NCI-H2227 treated with DMSO at 0.1 percent for 48 hours (cell line): ENCODE measurements at regions not wholly inside any gene's neighbourhood (a gene's known extent, or its start where the extent isn't known, plus 50 kb on each side); places are given as distances from the start of the nearest gene placed in this dataset.

Experiments used
- DNase-seq: peaks from one replicate; lab custom pipeline; 2025; lab: John Stamatoyannopoulos, UW

DNA sequence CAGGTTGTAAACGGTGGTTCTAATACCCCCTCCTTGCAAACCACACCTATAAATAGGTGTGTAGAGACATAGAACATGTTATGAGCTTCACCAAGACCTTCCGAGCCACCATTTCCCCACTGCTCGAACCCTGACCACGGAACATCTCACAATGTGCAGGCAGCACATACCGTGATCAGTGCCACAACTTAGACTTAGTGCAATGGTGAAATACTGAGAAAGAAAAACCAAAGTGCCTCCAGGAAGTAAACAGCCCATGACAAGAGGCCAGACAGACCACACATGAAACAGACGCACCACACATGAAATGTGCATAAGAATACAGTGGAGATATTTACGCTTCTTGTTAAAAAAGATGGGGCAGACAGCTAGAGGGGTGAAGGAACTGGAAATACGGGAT, 166.9 kb upstream of the CCND2 start:
- DNase-seq, result no peak

DNA sequence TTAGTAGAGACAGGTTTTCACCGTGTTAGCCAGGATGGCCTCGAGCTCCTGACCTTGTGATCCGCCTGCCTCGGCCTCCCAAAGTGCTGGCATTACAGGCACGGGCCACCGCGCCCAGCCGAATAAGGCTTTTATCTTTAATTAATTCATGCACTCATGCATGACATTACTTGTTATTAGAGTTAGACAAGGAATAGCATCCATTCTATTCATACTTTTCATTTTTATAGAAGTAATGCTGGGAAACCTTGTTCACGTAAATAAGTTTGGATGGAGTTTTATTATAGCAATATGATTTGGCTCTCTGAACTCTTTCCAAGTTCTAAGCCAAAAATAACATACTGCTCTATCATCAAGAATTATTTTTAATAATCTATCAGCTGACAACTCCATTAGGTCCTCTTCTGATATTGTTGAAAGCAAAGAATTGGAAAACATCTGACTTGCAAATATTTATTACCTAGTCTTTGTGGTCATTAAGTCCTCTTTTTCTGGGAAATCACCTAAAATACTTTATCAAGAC, 168.8 kb upstream of the CCND2 start:
- DNase-seq, result no peak

DNA sequence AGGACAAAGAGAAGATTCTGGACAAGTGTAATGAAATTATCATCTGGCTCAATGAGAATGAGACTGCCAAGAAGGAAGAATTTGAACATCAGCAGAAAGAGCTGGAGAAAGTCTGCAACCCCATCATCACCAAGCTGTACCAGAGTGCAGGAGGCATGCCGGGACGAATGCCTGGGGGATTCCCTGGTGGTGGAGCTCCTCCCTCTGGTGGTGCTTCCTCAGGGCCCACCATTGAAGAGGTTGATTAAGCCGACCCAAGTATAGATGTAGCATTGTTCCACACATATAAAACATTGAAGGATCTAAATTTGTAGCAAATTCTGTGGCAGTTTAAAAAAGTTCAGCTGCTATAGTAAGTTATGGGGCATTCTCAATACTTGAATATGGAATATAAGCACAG, 174.3 kb upstream of the CCND2 start:
- no peak for DNase-seq

DNA sequence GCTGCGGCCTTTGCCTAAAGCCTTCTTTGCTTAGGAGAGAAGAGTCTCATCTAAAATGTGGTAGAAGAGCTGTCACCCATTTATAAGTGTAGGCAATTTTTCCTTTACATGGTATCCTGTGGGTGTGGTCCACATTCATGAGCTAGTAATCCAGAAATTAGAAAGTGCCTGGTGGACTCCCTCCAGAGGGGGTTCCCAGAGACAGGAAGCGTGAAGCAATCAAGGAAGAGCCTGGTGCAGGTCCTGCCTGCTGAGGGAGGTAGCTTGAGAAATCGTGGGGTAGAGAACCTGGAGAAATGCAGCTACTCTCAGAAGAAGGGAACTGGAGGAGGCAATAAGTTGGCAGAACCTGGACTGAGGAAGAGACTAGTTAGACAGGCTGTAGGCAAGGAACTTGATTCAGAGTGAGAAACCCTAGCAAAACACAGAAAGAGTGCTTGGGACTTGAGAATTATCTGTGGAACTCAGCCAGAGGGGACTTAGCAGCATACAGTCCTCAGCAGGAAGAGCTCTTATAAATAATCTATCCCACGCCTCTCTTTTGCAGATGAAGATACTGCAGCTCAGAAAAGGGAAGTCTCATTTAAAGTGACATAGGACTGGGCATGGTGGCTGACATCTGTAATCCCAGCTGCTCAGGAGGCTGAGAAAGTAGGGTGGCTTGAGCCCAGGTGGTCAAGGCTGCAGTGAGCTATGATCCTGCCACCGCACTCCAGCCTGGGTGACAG, 182.4 kb upstream of the CCND2 start:
- DNase-seq, result no peak

DNA sequence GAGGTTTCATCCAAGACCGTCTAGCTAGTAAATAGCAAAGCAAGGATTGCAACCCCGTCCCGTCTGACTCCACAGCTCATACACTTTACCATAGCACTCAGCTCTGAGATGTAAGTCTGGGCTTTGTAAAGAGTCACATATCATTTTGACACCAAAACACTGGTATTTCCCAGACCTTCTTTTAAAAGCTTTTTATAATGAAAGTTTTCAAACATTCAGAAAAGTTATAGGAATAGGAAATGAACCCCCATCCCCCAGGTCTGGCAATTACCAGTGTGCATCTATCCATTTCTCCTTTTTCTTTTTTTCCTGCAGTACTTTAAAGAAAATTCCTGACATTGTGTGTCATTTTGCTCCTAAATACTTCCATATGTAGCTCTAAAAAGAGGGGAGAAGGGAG, 183.6 kb upstream of the CCND2 start:
- DNase-seq, result no peak

DNA sequence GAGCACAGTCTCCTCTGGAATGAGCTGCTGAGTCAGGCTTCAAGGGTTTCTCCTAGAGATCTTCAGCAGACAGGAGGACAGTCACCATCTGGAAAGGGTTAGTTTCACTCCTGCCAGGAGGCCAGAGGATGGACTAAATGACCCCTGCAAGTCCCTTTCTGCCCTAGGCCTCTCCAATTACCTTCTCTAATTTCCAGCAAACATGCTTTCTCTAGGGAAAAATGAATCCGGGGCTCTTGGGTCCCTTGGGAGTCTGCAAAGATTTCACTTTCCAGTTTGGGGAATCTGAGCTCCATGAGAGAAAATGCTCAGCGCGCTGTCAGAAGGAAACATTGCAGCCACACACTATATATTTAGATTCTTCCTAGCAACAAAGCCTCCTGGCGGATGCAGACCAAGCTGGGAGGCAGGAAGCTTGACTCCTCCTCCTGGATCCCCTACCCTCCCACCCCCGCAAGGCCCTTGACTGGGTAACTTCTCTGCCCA, 184.4 kb upstream of the CCND2 start:
- no peak for DNase-seq

DNA sequence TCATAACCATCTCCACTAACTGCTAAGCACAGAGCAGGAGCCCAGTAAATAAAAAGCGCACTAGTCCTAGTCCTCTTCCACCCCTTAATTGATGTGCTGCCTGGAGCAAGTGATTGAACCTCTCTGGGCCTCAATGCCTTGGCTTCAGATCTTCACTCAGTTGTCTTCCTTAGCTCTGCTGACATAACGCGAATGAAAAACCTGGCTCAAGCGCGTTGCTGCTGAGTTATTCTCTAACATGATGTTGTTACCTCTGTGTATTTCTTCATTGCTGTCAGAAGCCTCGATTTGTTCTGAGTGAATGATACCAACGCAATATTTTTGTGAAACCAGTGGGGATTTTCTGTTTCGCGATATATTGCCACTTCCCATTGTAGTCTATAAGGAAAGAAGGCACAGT, 185.1 kb upstream of the CCND2 start:
- no peak for DNase-seq

DNA sequence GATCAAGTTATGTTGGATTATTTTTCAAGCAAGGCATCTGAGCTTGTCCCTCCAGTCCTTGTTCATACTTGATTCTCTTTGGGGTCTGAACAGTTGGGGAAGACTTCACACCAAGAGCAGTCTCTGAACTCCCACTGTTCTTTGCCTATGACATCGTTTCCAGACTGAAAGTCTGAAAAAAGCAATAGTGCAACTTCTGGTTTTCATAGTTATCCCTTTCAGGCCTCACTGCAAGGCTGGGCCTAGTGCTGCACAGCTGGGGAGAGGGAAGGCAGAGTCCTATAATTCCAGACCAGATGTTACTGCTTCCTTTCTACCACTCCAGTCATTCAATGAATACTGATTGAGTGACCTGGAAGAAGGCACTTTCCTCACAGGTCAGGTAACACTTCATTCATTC, 187.1 kb upstream of the CCND2 start:
- DNase-seq, result no peak

DNA sequence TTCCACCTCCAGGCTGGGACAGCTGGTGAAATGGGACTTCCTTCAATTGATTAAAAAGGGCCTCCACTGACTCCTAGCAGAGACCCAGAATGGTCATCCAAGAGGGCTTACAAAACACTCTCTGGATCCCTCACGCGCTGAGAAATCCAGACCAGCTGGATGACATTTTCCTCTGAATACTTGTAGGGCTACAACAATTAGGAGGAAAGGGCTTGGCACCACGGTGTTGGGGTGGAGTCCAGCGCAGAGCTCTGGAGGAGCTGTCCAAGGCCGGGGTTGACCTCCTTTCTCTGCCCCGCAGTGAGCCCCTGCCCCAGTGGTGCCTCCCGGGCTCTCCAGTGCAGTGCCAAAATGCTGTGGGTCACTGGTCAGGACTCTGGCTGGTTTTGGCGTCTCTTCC, 189.0 kb upstream of the CCND2 start:
- DNase-seq, result no peak

DNA sequence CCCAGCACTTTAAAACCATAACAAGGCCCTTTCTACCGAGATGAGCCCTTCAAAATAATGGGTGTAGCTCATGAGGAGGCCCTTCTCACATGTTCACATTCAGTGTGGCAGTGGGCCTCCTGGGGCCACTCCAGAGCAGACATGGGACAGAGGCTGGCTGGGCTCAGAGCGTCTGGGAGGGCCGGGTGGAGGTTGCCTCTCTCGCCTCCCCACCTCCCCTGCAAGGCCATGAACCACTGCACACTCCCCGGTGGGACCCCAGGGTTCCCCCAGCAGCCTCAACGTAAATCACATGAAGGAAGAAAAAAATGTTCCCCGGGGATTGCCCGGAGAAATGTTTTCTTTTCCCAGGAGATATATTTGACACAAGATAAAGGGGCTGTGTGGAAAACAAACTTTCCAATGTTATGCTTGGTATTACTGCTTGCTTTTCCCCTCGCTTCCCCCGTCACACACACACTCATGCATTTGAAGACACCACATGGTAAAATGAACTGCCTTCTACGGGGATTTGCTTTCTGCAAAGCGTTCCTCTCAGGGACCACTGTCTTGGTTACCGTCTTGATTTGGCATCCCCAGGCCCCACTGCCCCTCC, 190.7 kb upstream of the CCND2 start:
- no peak for DNase-seq

DNA sequence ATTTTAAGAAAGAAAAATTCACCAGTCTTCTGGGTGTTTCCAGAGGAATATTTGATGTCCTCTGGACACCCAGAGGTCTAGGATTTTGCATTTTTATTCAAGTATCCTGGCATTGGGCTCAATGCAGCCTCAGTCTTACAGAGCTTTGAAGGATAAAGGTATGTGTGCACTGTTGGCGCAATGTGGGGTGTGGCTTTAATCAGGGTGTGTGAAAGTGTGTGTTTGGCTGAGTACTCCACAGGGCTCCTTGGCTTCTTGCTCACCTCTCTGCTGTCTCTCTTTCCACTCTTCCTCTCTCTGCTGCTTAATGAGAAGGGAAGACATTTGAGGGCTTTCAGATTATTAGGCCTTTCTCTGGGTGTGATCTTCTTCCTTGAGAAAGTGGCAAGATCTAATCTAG, 193.3 kb upstream of the CCND2 start:
- DNase-seq, result no peak

DNA sequence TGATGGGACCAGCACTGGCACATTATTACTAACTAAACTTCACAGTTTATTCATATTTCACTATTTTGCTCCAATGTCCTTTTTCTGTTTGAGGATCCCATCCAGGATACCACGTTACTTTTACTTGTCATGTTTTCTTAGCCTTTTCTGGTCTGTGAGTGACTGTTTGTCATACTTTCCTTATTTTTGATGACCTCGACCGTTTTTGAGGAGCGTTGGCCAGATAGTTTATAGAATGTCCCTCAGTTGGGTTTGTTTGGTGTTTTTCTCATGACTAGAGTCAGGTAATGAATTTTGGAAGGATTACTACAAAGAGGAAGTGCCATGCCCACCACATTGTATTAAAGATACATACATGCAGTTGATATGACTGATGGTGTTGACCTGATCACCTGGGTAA, 199.4 kb upstream of the CCND2 start:
- no peak for DNase-seq

DNA sequence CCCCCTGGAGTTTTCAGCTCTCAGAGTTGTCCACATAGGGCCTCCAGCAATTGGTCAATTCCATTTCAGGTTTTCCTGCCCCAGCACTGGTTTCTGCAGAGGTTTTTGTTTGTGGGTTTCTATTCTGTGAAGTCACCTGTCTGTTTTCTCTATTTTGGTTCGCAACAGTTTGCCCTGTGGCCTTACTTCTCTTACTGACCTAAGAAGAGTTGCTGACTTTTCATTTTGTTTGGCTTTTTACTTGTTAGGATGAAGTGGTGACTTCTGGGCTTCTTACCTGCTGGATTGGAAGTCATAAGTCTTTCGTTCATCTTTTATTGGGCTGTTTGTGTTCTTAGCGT, 196.4 kb upstream of the PARP11 start:
- DNase-seq, result no peak

DNA sequence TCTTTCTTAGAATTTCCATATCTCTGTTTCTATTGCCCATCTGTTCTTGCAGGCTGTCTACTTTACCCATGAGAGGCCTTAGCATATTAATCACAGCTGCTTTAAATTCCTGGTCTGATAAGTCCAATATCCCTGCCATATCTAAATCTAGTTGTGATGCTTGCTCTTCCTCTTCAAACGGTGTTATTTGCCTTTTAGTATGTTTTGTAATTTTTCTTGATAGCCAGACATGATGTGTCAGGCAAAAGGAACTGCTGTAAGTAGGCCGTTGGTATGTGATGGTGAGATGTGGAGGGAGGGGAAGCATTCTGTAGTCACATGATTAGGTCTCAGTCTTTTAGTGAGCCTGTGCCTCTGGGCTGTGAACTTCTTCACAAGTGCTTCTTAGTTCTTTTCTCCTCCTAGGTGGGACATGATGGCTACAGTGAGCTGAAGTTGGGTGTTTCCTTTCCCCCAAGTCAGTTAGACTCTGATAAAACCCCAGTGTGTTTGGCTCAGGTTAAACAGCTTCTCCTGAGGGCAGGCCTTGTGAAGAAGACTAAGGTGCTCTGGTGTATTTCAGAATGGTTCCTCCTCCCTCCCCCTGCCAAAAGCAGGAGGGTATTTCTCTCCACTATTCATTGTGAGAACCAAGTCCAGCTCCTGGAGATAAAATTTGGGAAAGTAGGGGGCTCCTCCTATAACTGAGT, 195.9 kb upstream of the PARP11 start:
- DNase-seq, result no peak

DNA sequence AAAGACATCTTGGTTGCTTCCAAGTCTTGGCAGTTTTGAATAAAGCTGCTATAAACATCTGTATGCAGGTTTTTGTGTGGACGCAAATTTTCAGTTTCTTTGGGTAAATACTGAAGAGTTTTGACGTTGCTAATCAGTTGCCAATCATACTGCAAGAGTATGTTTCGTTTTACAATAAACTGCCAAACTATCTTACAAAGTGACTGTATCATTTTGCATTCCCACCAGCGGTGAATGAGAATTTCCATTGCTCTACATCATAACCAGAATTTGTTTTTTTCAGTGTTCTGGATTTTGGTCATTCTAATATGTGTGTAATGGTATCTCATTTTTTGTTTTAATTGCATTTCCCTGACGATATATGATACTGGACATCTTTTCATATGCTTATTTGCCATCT, 190.8 kb upstream of the PARP11 start:
- no peak for DNase-seq

DNA sequence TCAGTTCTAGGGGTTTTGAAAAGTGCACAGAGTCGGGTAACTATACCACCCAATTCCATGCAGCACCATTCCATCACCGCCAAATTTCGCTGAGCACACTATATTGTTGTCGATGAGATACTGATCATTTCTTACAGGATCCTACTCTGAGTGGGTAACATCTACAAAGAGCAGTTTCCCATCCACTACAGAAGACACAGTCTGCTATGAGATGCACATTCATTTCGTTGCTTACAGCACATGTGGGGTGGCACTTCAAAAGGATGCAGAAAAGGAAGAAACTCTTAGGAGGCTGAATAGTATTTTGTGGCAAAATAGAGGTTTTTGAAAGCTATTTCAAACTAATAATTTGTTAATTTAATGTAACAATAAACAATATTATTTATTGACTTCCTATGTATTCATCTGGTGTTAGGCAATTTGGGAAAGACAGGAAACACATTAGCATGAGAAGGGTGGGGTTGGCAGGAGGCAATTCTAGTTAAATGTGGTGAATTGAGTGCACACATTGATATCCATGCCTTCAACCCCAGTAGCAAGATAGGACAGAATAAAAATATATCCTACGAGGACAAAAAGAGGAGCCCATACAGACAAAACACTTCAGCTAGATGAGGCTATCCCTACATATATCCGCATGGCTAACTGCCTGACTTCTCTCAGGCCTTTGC, 186.8 kb upstream of the PARP11 start:
- DNase-seq, result no peak

DNA sequence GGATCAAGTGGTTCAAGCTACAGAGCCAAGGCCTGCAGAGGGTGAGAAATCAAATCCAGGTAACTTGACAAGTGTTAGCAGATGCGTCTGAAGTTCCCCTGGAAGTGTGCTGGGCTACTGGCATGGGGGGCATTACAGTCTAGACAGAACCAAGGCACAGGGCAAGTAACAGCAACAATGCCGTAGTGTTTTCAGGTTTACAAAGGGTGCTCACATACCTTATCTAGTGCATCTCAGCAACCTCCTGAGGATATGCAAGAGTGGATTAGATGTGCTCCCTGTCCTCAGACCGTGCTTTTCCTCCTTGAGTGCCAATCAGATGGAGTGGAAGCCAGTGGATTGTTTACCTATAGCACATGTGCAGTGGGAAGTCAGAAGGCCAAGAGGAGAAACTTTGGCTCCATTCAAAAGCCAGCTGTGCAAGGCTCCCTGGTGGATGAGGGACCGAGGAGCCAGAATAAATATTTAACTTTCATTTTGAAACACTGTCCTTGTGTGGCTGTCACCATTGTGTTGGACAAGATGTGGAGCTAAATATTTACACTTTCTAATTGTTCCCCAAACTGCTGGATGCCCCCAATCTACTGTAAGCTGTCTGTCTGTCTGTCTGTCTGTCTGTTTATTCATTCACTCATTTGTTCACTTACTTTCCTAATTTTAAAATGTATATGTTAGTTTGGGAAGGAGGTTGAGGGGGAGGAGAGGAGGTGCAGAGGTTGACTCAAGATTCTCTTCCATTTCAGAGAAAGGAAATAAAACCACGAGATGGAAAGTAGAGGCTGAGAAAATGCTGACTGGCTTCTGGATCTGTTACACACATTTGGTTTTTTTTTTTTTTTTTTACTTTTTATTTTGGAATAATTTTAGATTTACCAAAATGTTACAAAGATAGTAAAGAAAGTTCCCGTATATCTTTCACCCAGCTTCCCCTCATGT, 184.0 kb upstream of the PARP11 start:
- no peak for DNase-seq

DNA sequence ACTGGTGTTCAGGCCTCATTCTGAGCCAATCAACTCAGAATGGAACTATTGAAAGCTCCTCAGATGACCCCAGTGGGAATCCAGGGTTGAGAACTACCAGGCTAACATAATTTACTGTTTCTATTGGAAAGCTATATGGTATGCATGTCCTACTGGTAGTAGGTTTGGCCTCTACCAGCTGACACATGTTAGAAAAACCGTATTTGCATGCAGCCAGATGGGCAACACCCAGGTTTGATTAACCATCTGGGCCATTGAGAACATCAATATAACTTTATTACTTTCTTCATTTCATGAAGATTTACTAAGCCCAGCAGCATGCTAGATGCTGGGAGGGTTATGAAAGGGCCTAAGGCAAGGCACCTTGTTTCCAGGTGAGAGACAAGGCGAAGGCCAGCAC, 181.4 kb upstream of the PARP11 start:
- no peak for DNase-seq

DNA sequence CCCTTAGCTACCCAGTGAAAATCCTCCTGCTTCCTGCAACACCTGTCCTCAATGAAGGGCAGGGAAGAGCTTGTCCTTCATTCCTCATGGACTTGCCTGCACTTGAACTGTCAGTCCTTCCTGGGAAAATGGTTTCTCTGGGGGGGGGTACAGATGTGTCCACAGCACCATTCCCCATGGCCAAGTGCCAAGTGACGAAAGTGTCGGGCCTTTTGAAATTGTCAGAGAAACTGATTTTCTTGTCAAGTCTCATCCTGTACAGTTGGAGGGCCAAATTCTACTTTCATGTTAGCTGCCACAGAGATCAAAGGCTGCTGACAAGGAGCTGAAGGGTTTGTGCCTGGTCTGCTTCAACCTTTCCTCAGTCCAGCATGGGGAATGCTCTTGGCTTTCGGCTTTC, 179.5 kb upstream of the PARP11 start:
- no peak for DNase-seq

DNA sequence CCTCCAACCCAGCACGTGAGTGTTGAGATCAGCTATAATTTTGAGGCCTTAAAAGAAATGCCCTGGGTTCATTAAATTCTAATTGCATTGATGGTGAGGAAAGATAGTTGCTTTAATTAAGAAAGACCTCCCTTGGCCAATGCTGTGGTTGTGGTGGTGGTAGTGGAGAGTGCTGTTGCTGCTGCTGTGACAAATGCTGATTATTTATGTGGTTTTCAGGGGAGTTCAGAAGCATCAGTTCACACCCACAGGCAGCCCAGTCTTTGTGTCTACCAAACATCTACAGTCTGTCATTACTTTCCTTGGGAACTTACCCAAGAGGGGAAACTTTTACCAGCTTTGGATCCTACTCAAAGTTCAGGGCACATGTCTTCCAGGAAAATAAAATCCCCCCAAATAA, 178.4 kb upstream of the PARP11 start:
- no peak for DNase-seq

DNA sequence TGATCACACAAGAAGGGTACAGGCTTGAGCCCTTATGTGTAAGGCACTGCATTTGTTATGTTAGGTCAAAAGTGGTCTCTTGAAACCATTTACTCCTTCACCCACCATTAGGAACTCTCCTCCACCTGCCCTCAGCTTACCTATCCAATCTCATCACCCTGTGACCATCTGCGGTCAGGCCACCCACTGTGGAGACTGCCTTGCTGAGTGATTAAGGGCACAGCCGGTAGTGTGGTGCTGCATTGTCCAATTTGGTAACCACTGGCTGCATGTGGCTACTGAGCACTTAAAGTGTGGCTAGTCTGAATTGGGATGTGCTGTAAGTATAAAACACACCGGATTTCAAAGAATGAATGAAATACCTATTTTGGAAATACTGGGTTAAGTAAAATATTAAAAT, 177.1 kb upstream of the PARP11 start:
- DNase-seq, result no peak
